ENCODE measurements at regions not wholly inside any gene's neighbourhood (a gene's known extent, or its start where the extent isn't known, plus 50 kb on each side); places are given as distances from the start of the nearest gene placed in this dataset.

- Histone ChIP-seq H4K20me1 (ENCODE audit: insufficient read depth, low read length) (no peaks in the 10 kb centered on the region), H3K9me2 (replicated peaks; ENCODE audit: insufficient read depth, low read length) (no peaks in the 10 kb centered on the region), H3K79me2 (ENCODE audit: low read length) (no peaks in the 10 kb centered on the region), H3K9me3 (replicated peaks; ENCODE audit: insufficient read depth, low read length) (no peaks in the 10 kb centered on the region), H3K4me3 (ENCODE audit: low read length) (no peak overlapping the region), H3K4me2 (ENCODE audit: low read depth, low read length) (no peak overlapping the region), H3K36me3 (replicated peaks; ENCODE audit: insufficient read depth, low read length) (no peaks in the 10 kb centered on the region), H3K27me3 (replicated peaks; ENCODE audit: insufficient read depth, low read length) (no peaks in the 10 kb centered on the region), H3K27ac (ENCODE audit: low read length) (no peak overlapping the region), H3K9ac (ENCODE audit: low read length) (no peak overlapping the region), H3K4me1 (ENCODE audit: low read length) (no peaks in the 10 kb centered on the region), H3F3A (ENCODE audit: insufficient read depth, low read length) (no peaks in the 10 kb centered on the region), H2AFZ (ENCODE audit: low read length) (no peak overlapping the region)
- TF ChIP-seq EZH2phosphoT487 (IDR thresholded peaks at IDR 0.05; ENCODE audit: low read length) (no peak), CTCF (IDR thresholded peaks at IDR 0.05; ENCODE audit: low read length) (no peak), EZH2 (optimal IDR thresholded peaks at IDR 0.05; ENCODE audit: low read depth, low read length) (no peak)
- DNase-seq: no peak
Measured at GRCh38 chr3:29128001-29128400, 152.9 kb upstream of the RBMS3 start.

GRCh38 chr3:29137601-29138000 is 143.3 kb upstream of the RBMS3 start:
- H3K9me3 ChIP-seq (replicated peaks; ENCODE audit: insufficient read depth, low read length): no peaks in the 10 kb centered on the region
- no peak overlapping the region for H3K4me3 ChIP-seq (ENCODE audit: low read length)
- no peaks in the 10 kb centered on the region for H3K9me2 ChIP-seq (replicated peaks; ENCODE audit: insufficient read depth, low read length)
- H3K4me2 ChIP-seq (ENCODE audit: low read depth, low read length): no peak overlapping the region
- no peaks in the 10 kb centered on the region for H3K4me1 ChIP-seq (ENCODE audit: low read length)
- H3F3A ChIP-seq (ENCODE audit: insufficient read depth, low read length): no peaks in the 10 kb centered on the region
- H3K27me3 ChIP-seq (replicated peaks; ENCODE audit: insufficient read depth, low read length): no peaks in the 10 kb centered on the region
- no peak overlapping the region for H2AFZ ChIP-seq (ENCODE audit: low read length)
- TF ChIP-seq CTCF (IDR thresholded peaks at IDR 0.05; ENCODE audit: low read length) (no peak), EZH2phosphoT487 (IDR thresholded peaks at IDR 0.05; ENCODE audit: low read length) (no peak), EZH2 (optimal IDR thresholded peaks at IDR 0.05; ENCODE audit: low read depth, low read length) (no peak)
- no peak overlapping the region for H3K9ac ChIP-seq (ENCODE audit: low read length)
- no peak for DNase-seq
- H3K36me3 ChIP-seq (replicated peaks; ENCODE audit: insufficient read depth, low read length): no peaks in the 10 kb centered on the region
- no peaks in the 10 kb centered on the region for H4K20me1 ChIP-seq (ENCODE audit: insufficient read depth, low read length)
- H3K79me2 ChIP-seq (ENCODE audit: low read length): no peaks in the 10 kb centered on the region
- no peak overlapping the region for H3K27ac ChIP-seq (ENCODE audit: low read length)

- H3K36me3 ChIP-seq (replicated peaks; ENCODE audit: insufficient read depth, low read length): no peaks in the 10 kb centered on the region
- H3F3A ChIP-seq (ENCODE audit: insufficient read depth, low read length): no peaks in the 10 kb centered on the region
- no peak overlapping the region for H3K27ac ChIP-seq (ENCODE audit: low read length)
- no peaks in the 10 kb centered on the region for H3K9me3 ChIP-seq (replicated peaks; ENCODE audit: insufficient read depth, low read length)
- H3K4me1 ChIP-seq (ENCODE audit: low read length): no peaks in the 10 kb centered on the region
- H3K4me3 ChIP-seq (ENCODE audit: low read length): no peak overlapping the region
- H4K20me1 ChIP-seq (ENCODE audit: insufficient read depth, low read length): no peaks in the 10 kb centered on the region
- no peak overlapping the region for H2AFZ ChIP-seq (ENCODE audit: low read length)
- H3K9me2 ChIP-seq (replicated peaks; ENCODE audit: insufficient read depth, low read length): no peaks in the 10 kb centered on the region
- no peak for DNase-seq
- H3K79me2 ChIP-seq (ENCODE audit: low read length): no peaks in the 10 kb centered on the region
- H3K27me3 ChIP-seq (replicated peaks; ENCODE audit: insufficient read depth, low read length): no peaks in the 10 kb centered on the region
- no peak overlapping the region for H3K4me2 ChIP-seq (ENCODE audit: low read depth, low read length)
- no peak overlapping the region for H3K9ac ChIP-seq (ENCODE audit: low read length)
- TF ChIP-seq CTCF (IDR thresholded peaks at IDR 0.05; ENCODE audit: low read length) (no peak), EZH2 (optimal IDR thresholded peaks at IDR 0.05; ENCODE audit: low read depth, low read length) (no peak), EZH2phosphoT487 (IDR thresholded peaks at IDR 0.05; ENCODE audit: low read length) (no peak)
Measured at GRCh38 chr3:29138171-29138570, 142.7 kb upstream of the RBMS3 start.

Data from MM.1S (cell line).